Activated CD8-positive, alpha-beta memory T cell treated with anti-CD3 and anti-CD28 coated beads, Interleukin-2, amount 10 ng/mL, durations not matched to agents 7 days and 5 days (primary cell): ENCODE measurements at regions not wholly inside any gene's neighbourhood (a gene's known extent, or its start where the extent isn't known, plus 50 kb on each side); places are given as distances from the start of the nearest gene placed in this dataset.

ENCODE experiments used
- ATAC-seq: fragments of 150-1000 bp; cut with Tn5 transposase; one replicate; pipeline ENCODE4 v1.10.0; 2021; ENCODE audit warnings: moderate library complexity
- CTCF ChIA-PET: fragments of 350-600 bp; sonication (Branson Sonifier 250); formaldehyde crosslinking; loops from one replicate; lab custom pipeline; 2021; ENCODE audit warnings: antibody characterized with exemption; lab: Charles Lee
- DNase-seq: peaks from one replicate; pipeline ENCODE4 v3.0.0-alpha.2; 2020
- H3K27ac Mint-ChIP-seq: one replicate; pipeline ENCODE4 v1.8.0; 2021; ENCODE audit warnings: mild to moderate bottlenecking, mixed read lengths
- H3K27me3 Mint-ChIP-seq: one replicate; pipeline ENCODE4 v1.8.0; 2021; ENCODE audit warnings: mixed read lengths
- H3K36me3 Mint-ChIP-seq: one replicate; pipeline ENCODE4 v1.8.0; 2021; ENCODE audit warnings: mild to moderate bottlenecking, mixed read lengths
- H3K4me1 Mint-ChIP-seq: one replicate; pipeline ENCODE4 v1.8.0; 2021; ENCODE audit warnings: mixed read lengths
- H3K4me3 Mint-ChIP-seq: one replicate; pipeline ENCODE4 v1.8.0; 2021; ENCODE audit warnings: mild to moderate bottlenecking, moderate library complexity, mixed read lengths
- H3K9me3 Mint-ChIP-seq: one replicate; pipeline ENCODE4 v1.8.0; 2022; ENCODE audit warnings: low read depth, mixed read lengths

GRCh38 chr3:65303431-65303830, 615.6 kb upstream of the ADAMTS9 start:
- Mint-ChIP-seq H3K4me3 (no peak overlapping the region), H3K4me1 (no peaks in the 10 kb centered on the region), H3K9me3 (peaks cover 6% of the 10 kb centered on the region), H3K27ac (no peak overlapping the region), H3K36me3 (no peaks in the 10 kb centered on the region), H3K27me3 (no peaks in the 10 kb centered on the region)
- no peak for ATAC-seq
- DNase-seq: no peak
- CTCF ChIA-PET: no interaction called here

GRCh38 chr3:65291448-65292125, 603.8 kb upstream of the ADAMTS9 start:
- no peak for DNase-seq
- H3K27me3 Mint-ChIP-seq: no peaks in the 10 kb centered on the region
- no peaks in the 10 kb centered on the region for H3K4me1 Mint-ChIP-seq
- H3K36me3 Mint-ChIP-seq: no peaks in the 10 kb centered on the region
- H3K27ac Mint-ChIP-seq: no peak overlapping the region
- no peak overlapping the region for H3K4me3 Mint-ChIP-seq
- CTCF ChIA-PET: no interaction called here
- no peak for ATAC-seq
- peaks cover 3% of the 10 kb centered on the region for H3K9me3 Mint-ChIP-seq

DNA sequence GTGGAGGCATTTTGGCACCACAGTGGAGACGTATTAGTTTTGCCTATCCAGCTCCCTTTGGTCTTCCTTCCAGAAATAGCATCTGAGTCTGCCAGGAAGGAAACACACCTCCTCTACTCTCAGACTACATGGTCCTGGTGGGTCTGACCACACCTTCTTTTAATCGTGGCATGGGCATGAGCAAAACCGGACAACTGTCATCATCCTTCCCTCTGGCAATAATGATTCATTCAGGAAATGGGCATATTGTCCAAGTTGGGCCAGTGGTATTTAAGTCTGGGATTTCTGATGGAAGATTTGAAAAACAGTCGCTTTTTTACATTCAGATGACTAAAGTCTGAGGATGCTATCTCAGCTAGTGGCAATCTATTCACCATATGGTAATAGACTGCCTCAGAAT, 601.0 kb upstream of the ADAMTS9 start:
- CTCF ChIA-PET: no interaction called here
- no peak overlapping the region for H3K4me3 Mint-ChIP-seq
- no peaks in the 10 kb centered on the region for H3K36me3 Mint-ChIP-seq
- H3K9me3 Mint-ChIP-seq: no peaks in the 10 kb centered on the region
- no peak for ATAC-seq
- no peaks in the 10 kb centered on the region for H3K4me1 Mint-ChIP-seq
- no peaks in the 10 kb centered on the region for H3K27me3 Mint-ChIP-seq
- H3K27ac Mint-ChIP-seq: no peak overlapping the region
- no peak for DNase-seq

DNA sequence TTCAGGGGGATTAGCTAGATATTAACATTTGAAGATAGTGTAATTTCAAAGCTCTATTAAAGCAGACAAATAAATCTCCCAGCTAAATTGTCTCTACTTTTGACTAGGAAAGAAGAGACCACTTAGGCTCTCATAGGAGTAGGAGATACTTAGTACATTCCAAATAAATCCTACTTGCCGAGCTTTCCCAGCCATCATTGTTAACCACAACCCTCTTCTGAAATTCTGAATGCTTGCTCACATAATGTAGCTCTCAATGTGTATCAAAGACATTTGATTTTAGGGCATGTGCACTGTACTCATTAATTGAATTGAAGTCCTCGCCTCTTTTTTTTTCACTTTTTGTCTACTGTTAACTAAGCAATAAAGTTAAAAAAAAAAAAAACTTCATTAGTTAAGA, 598.2 kb upstream of the ADAMTS9 start:
- no peaks in the 10 kb centered on the region for H3K4me1 Mint-ChIP-seq
- H3K27ac Mint-ChIP-seq: no peak overlapping the region
- H3K4me3 Mint-ChIP-seq: no peak overlapping the region
- H3K27me3 Mint-ChIP-seq: no peaks in the 10 kb centered on the region
- H3K36me3 Mint-ChIP-seq: no peaks in the 10 kb centered on the region
- no peaks in the 10 kb centered on the region for H3K9me3 Mint-ChIP-seq
- DNase-seq (no peak), ATAC-seq (no peak)
- CTCF ChIA-PET: no interaction called here

GRCh38 chr3:65284961-65285360, 597.2 kb upstream of the ADAMTS9 start:
- Mint-ChIP-seq H3K27me3 (no peaks in the 10 kb centered on the region), H3K27ac (no peak overlapping the region), H3K4me1 (no peaks in the 10 kb centered on the region), H3K9me3 (no peaks in the 10 kb centered on the region), H3K36me3 (no peaks in the 10 kb centered on the region), H3K4me3 (no peak overlapping the region)
- ATAC-seq (no peak), DNase-seq (no peak)
- CTCF ChIA-PET: no interaction called here

- Mint-ChIP-seq H3K4me3 (no peak overlapping the region), H3K36me3 (no peaks in the 10 kb centered on the region), H3K27me3 (no peaks in the 10 kb centered on the region), H3K27ac (no peak overlapping the region), H3K4me1 (no peaks in the 10 kb centered on the region), H3K9me3 (no peaks in the 10 kb centered on the region)
- ATAC-seq (no peak), DNase-seq (no peak)
- CTCF ChIA-PET: no interaction called here
Measured at GRCh38 chr3:65284546-65284945, 596.7 kb upstream of the ADAMTS9 start.

GRCh38 chr3:65279225-65279782, 591.5 kb upstream of the ADAMTS9 start:
- no peak overlapping the region for H3K4me3 Mint-ChIP-seq
- H3K9me3 Mint-ChIP-seq: no peaks in the 10 kb centered on the region
- H3K4me1 Mint-ChIP-seq: no peaks in the 10 kb centered on the region
- no peaks in the 10 kb centered on the region for H3K27me3 Mint-ChIP-seq
- CTCF ChIA-PET: no interaction called here
- no peak overlapping the region for H3K27ac Mint-ChIP-seq
- no peaks in the 10 kb centered on the region for H3K36me3 Mint-ChIP-seq
- DNase-seq (no peak), ATAC-seq (no peak)

- H3K9me3 Mint-ChIP-seq: no peaks in the 10 kb centered on the region
- ATAC-seq (no peak), DNase-seq (no peak)
- CTCF ChIA-PET: no interaction called here
- H3K27me3 Mint-ChIP-seq: no peaks in the 10 kb centered on the region
- no peaks in the 10 kb centered on the region for H3K4me1 Mint-ChIP-seq
- no peak overlapping the region for H3K27ac Mint-ChIP-seq
- no peaks in the 10 kb centered on the region for H3K36me3 Mint-ChIP-seq
- no peak overlapping the region for H3K4me3 Mint-ChIP-seq
Measured at GRCh38 chr3:65277798-65278197, 590.0 kb upstream of the ADAMTS9 start.

- no peaks in the 10 kb centered on the region for H3K27me3 Mint-ChIP-seq
- DNase-seq (no peak), ATAC-seq (no peak)
- no peaks in the 10 kb centered on the region for H3K4me1 Mint-ChIP-seq
- H3K4me3 Mint-ChIP-seq: no peak overlapping the region
- no peaks in the 10 kb centered on the region for H3K36me3 Mint-ChIP-seq
- CTCF ChIA-PET: no interaction called here
- H3K27ac Mint-ChIP-seq: no peak overlapping the region
- no peaks in the 10 kb centered on the region for H3K9me3 Mint-ChIP-seq
Measured at GRCh38 chr3:65276551-65276950, 588.8 kb upstream of the ADAMTS9 start.

GRCh38 chr3:65268426-65268825, 580.6 kb upstream of the ADAMTS9 start:
- no peak for ATAC-seq
- CTCF ChIA-PET: no interaction called here
- no peak overlapping the region for H3K27ac Mint-ChIP-seq

DNA sequence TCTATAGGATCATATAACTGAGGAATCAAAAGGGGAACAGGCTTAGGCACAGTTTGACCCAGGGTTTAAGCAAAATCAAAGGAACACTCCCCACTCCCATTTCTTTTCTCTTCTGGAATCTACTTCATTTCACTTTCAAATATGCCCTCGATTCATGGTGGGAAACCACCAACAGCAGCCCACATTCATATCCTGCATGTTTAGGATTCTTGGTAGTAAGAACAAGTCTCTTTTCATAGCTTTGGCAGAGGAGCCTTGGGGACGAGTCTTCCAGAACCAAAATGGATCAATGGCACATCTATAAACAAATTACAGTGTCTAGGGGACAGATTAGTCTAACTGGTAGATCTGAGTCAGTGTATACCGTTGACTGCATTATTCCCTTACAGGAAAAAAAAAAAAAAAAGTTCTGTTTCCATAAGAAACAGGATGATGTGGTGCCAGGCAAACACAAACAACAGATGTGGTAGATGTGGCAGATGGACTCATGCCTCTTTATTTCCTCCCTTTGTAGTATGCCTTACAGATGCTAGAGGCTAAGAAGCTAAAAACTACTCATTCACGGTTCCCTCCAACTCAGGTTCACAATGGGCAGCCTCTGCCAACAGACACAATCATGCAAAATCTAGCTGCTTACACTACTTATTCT, 578.3 kb upstream of the ADAMTS9 start:
- H3K4me3 Mint-ChIP-seq: no peak overlapping the region
- no peaks in the 10 kb centered on the region for H3K27me3 Mint-ChIP-seq
- H3K27ac Mint-ChIP-seq: no peak overlapping the region
- CTCF ChIA-PET: no interaction called here
- H3K36me3 Mint-ChIP-seq: no peaks in the 10 kb centered on the region
- H3K9me3 Mint-ChIP-seq: peaks cover 5% of the 10 kb centered on the region
- DNase-seq (no peak), ATAC-seq (no peak)
- no peaks in the 10 kb centered on the region for H3K4me1 Mint-ChIP-seq

More at GRCh38 chr3:65268426-65268825, 580.6 kb upstream of the ADAMTS9 start:
- Mint-ChIP-seq H3K36me3 (no peaks in the 10 kb centered on the region), H3K9me3 (peaks cover 5% of the 10 kb centered on the region), H3K4me3 (no peak overlapping the region), H3K27me3 (no peaks in the 10 kb centered on the region), H3K4me1 (no peaks in the 10 kb centered on the region)
- DNase-seq: no peak

DNA sequence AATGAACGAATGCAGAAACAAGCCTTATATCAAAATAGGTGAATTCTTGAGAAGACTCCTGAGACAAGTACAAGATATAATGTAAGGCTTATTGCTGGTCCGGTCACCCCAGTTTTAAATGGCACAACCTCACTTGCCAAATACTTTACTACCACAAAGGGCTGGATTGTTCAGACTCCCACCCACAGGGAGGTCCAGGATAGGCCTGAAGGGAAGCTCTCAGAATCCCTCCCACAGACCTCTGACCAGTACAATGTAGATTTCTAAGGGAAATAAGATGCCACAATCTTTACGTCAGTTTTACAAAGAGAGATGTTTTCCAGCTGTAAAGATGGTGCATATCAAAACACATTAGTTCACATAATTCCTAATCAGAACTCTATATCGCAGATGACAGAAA, 577.7 kb upstream of the ADAMTS9 start:
- H3K4me3 Mint-ChIP-seq: no peak overlapping the region
- no peaks in the 10 kb centered on the region for H3K27me3 Mint-ChIP-seq
- no peak for ATAC-seq
- no peaks in the 10 kb centered on the region for H3K4me1 Mint-ChIP-seq
- peaks cover 5% of the 10 kb centered on the region for H3K9me3 Mint-ChIP-seq
- CTCF ChIA-PET: no interaction called here
- H3K36me3 Mint-ChIP-seq: no peaks in the 10 kb centered on the region
- no peak overlapping the region for H3K27ac Mint-ChIP-seq
- no peak for DNase-seq

- DNase-seq (no peak), ATAC-seq (no peak)
- Mint-ChIP-seq H3K36me3 (no peaks in the 10 kb centered on the region), H3K27ac (no peak overlapping the region), H3K27me3 (no peaks in the 10 kb centered on the region), H3K9me3 (peaks cover 5% of the 10 kb centered on the region), H3K4me3 (no peak overlapping the region), H3K4me1 (no peaks in the 10 kb centered on the region)
- CTCF ChIA-PET: no interaction called here
Measured at GRCh38 chr3:65262548-65262947, 574.7 kb upstream of the ADAMTS9 start.

GRCh38 chr3:65259946-65260345, 572.1 kb upstream of the ADAMTS9 start:
- no peak overlapping the region for H3K4me3 Mint-ChIP-seq
- H3K27ac Mint-ChIP-seq: no peak overlapping the region
- no peaks in the 10 kb centered on the region for H3K4me1 Mint-ChIP-seq
- CTCF ChIA-PET: no interaction called here
- ATAC-seq (no peak), DNase-seq (no peak)
- H3K36me3 Mint-ChIP-seq: no peaks in the 10 kb centered on the region
- H3K27me3 Mint-ChIP-seq: no peaks in the 10 kb centered on the region
- peaks cover 2% of the 10 kb centered on the region for H3K9me3 Mint-ChIP-seq
